ENCODE measurements at regions not wholly inside any gene's neighbourhood (a gene's known extent, or its start where the extent isn't known, plus 50 kb on each side); places are given as distances from the start of the nearest gene placed in this dataset.

DNA sequence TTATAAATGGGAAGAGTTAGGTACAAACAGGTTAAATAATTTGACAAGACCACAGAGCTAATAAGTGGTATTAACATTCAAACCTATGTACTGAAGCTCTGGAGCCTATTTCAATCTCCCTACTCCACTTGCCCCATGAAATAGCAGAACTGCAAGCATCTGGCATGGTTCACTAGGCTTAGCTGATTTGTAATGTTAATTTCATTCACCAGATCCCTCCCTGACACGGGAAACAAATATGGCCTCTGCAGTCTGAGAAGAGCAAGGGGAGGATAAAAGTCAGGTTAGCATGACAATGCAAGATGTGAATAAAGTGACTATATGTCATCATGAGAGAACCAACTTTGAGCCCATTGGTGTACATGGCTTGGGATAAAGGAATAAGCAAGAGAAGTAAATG is 428.8 kb downstream of the BRINP1 start:
- Mint-ChIP-seq H3K4me1 (no peaks in the 10 kb centered on the region), H3K4me3 (no peak overlapping the region), H3K27ac (no peak overlapping the region), H3K36me3 (no peaks in the 10 kb centered on the region), H3K27me3 (no peaks in the 10 kb centered on the region), H3K9me3 (peaks cover 5 to 9% (median 8%) of the 10 kb centered on the region in 3 donors)
- no CpG with 5 or more reads among the region's 1 CpG for WGBS (ENCODE audit: insufficient coverage)
- ATAC-seq (replicated peaks in 1 of 4) (no peak), DNase-seq (no peak)
- no peak overlapping the region for H3K27ac ChIP-seq (ENCODE audit: low read length)
- H3K4me1 ChIP-seq (ENCODE audit: control insufficient read depth in 1 of 2, extremely low read depth in 1 of 2, insufficient read depth in 2 of 2, low read length in 2 of 2), result no peaks in the 10 kb centered on the region
- no peaks in the 10 kb centered on the region for H3K9me3 ChIP-seq
- POLR2A ChIA-PET, result no interaction called here
- no peak overlapping the region for H3K4me3 ChIP-seq (ENCODE audit: control insufficient read depth in 1 of 2, extremely low read depth in 1 of 2, low read length in 1 of 2)
- H3K36me3 ChIP-seq (ENCODE audit: control insufficient read depth in 2 of 2, extremely low read depth in 1 of 2, insufficient read depth in 1 of 2, low read length in 1 of 2), result no peaks in the 10 kb centered on the region
- H3K27me3 ChIP-seq (replicated peaks in 1 of 2; ENCODE audit: control insufficient read depth in 2 of 2, extremely low read depth in 1 of 2, insufficient read depth in 2 of 2, low read length in 1 of 2), result no peaks in the 10 kb centered on the region
- CTCF ChIA-PET, result no interaction called here

DNA sequence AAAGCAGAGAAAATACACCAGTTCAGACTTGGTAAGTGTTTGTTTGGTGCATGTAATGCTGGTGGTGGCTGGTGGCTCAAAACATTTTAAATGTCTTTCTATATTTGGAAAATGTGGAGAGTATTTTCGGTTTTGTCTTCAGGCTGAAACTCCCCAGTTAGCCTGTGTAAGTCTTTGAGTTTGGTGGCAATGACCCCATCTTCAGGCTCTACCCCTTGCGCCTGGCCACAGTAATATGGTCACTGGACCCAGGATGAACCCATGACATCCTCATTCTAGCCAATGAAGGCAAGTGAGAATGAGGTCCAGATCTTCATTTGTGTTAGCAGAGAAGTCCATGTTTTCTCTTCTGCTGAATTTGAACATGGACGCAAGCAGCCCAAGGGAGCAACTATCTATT is 422.6 kb downstream of the BRINP1 start:
- Mint-ChIP-seq H3K36me3 (no peaks in the 10 kb centered on the region), H3K9me3 (peaks cover 0 to 4% (median 4%) of the 10 kb centered on the region in 3 donors), H3K27me3 (no peaks in the 10 kb centered on the region), H3K4me1 (no peaks in the 10 kb centered on the region), H3K27ac (no peak overlapping the region), H3K4me3 (no peak overlapping the region)
- ChIA-PET POLR2A (no interaction called here), CTCF (no interaction called here)
- no peaks in the 10 kb centered on the region for H3K4me1 ChIP-seq (ENCODE audit: control insufficient read depth in 1 of 2, extremely low read depth in 1 of 2, insufficient read depth in 2 of 2, low read length in 2 of 2)
- no peaks in the 10 kb centered on the region for H3K27me3 ChIP-seq (replicated peaks in 1 of 2; ENCODE audit: control insufficient read depth in 2 of 2, extremely low read depth in 1 of 2, insufficient read depth in 2 of 2, low read length in 1 of 2)
- no CpG with 5 or more reads among the region's 3 CpGs for WGBS (ENCODE audit: insufficient coverage)
- no peaks in the 10 kb centered on the region for H3K9me3 ChIP-seq
- no peak for ATAC-seq (replicated peaks in 1 of 4)
- DNase-seq, result no peak
- H3K4me3 ChIP-seq (ENCODE audit: control insufficient read depth in 1 of 2, extremely low read depth in 1 of 2, low read length in 1 of 2), result no peak overlapping the region
- no peak overlapping the region for H3K27ac ChIP-seq (ENCODE audit: low read length)
- H3K36me3 ChIP-seq (ENCODE audit: control insufficient read depth in 2 of 2, extremely low read depth in 1 of 2, insufficient read depth in 1 of 2, low read length in 1 of 2), result no peaks in the 10 kb centered on the region

GRCh38 chr9:118954857-118955256 is 414.4 kb downstream of the BRINP1 start:
- Mint-ChIP-seq H3K27ac (no peak overlapping the region), H3K4me1 (no peaks in the 10 kb centered on the region)

GRCh38 chr9:118957585-118957984 is 411.6 kb downstream of the BRINP1 start:
- H3K27me3 ChIP-seq (replicated peaks in 1 of 2; ENCODE audit: control insufficient read depth in 2 of 2, extremely low read depth in 1 of 2, insufficient read depth in 2 of 2, low read length in 1 of 2), result no peaks in the 10 kb centered on the region
- H3K27ac ChIP-seq (ENCODE audit: low read length), result no peak overlapping the region
- H3K4me3 ChIP-seq (ENCODE audit: control insufficient read depth in 1 of 2, extremely low read depth in 1 of 2, low read length in 1 of 2), result no peak overlapping the region
- ChIA-PET POLR2A (no interaction called here), CTCF (no interaction called here)
- Mint-ChIP-seq H3K4me3 (no peak overlapping the region), H3K27ac (no peak overlapping the region), H3K27me3 (no peaks in the 10 kb centered on the region), H3K36me3 (no peaks in the 10 kb centered on the region), H3K9me3 (peaks cover 0 to 11% (median 5%) of the 10 kb centered on the region in 3 donors), H3K4me1 (no peaks in the 10 kb centered on the region)
- ATAC-seq (replicated peaks in 1 of 4) (no peak), DNase-seq (no peak)
- no peaks in the 10 kb centered on the region for H3K36me3 ChIP-seq (ENCODE audit: control insufficient read depth in 2 of 2, extremely low read depth in 1 of 2, insufficient read depth in 1 of 2, low read length in 1 of 2)
- WGBS (ENCODE audit: insufficient coverage), result no CpG with 5 or more reads among the region's 3 CpGs
- H3K4me1 ChIP-seq (ENCODE audit: control insufficient read depth in 1 of 2, extremely low read depth in 1 of 2, insufficient read depth in 2 of 2, low read length in 2 of 2), result no peaks in the 10 kb centered on the region
- H3K9me3 ChIP-seq, result no peaks in the 10 kb centered on the region

More at GRCh38 chr9:118954857-118955256, 414.4 kb downstream of the BRINP1 start:
- 77% methylated on average over 2 of the region's 2 CpGs for WGBS (ENCODE audit: insufficient coverage)
- H3K9me3 Mint-ChIP-seq, result peaks cover 2 to 16% (median 5%) of the 10 kb centered on the region in 3 donors
- no peaks in the 10 kb centered on the region for H3K4me1 ChIP-seq (ENCODE audit: control insufficient read depth in 1 of 2, extremely low read depth in 1 of 2, insufficient read depth in 2 of 2, low read length in 2 of 2)
- ChIA-PET POLR2A (no interaction called here), CTCF (interaction anchor here in 1 of 2 donors (0.6 kb wide), 1 partner anchor 11 kb away, joined by 3 read pairs; no protein-coding TSS in a partner anchor)
- no peak overlapping the region for H3K4me3 ChIP-seq (ENCODE audit: control insufficient read depth in 1 of 2, extremely low read depth in 1 of 2, low read length in 1 of 2)
- H3K4me3 Mint-ChIP-seq, result no peak overlapping the region
- no peak overlapping the region for H3K27ac ChIP-seq (ENCODE audit: low read length)
- no peaks in the 10 kb centered on the region for H3K36me3 Mint-ChIP-seq
- no peaks in the 10 kb centered on the region for H3K9me3 ChIP-seq
- DNase-seq (no peak), ATAC-seq (replicated peaks in 1 of 4) (no peak)
- H3K27me3 ChIP-seq (replicated peaks in 1 of 2; ENCODE audit: control insufficient read depth in 2 of 2, extremely low read depth in 1 of 2, insufficient read depth in 2 of 2, low read length in 1 of 2), result no peaks in the 10 kb centered on the region
- H3K36me3 ChIP-seq (ENCODE audit: control insufficient read depth in 2 of 2, extremely low read depth in 1 of 2, insufficient read depth in 1 of 2, low read length in 1 of 2), result no peaks in the 10 kb centered on the region
- no peaks in the 10 kb centered on the region for H3K27me3 Mint-ChIP-seq

GRCh38 chr9:118959366-118959765 is 409.9 kb downstream of the BRINP1 start:
- DNase-seq, result no peak
- H3K9me3 Mint-ChIP-seq, result peaks cover under 1 to 13% (median 12%) of the 10 kb centered on the region in 3 donors
- 71% methylated on average over 3 of the region's 5 CpGs for WGBS (ENCODE audit: insufficient coverage)
- Histone ChIP-seq H3K4me1 (ENCODE audit: control insufficient read depth in 1 of 2, extremely low read depth in 1 of 2, insufficient read depth in 2 of 2, low read length in 2 of 2) (no peaks in the 10 kb centered on the region), H3K9me3 (no peaks in the 10 kb centered on the region), H3K27ac (ENCODE audit: low read length) (no peak overlapping the region), H3K4me3 (ENCODE audit: control insufficient read depth in 1 of 2, extremely low read depth in 1 of 2, low read length in 1 of 2) (no peak overlapping the region), H3K27me3 (replicated peaks in 1 of 2; ENCODE audit: control insufficient read depth in 2 of 2, extremely low read depth in 1 of 2, insufficient read depth in 2 of 2, low read length in 1 of 2) (no peaks in the 10 kb centered on the region), H3K36me3 (ENCODE audit: control insufficient read depth in 2 of 2, extremely low read depth in 1 of 2, insufficient read depth in 1 of 2, low read length in 1 of 2) (no peaks in the 10 kb centered on the region)
- H3K27ac Mint-ChIP-seq, result no peak overlapping the region
- H3K4me3 Mint-ChIP-seq, result no peak overlapping the region
- no peaks in the 10 kb centered on the region for H3K4me1 Mint-ChIP-seq
- no peaks in the 10 kb centered on the region for H3K27me3 Mint-ChIP-seq
- ATAC-seq (replicated peaks in 1 of 4), result no peak
- POLR2A ChIA-PET, result no interaction called here
- CTCF ChIA-PET, result interaction anchor here in 1 of 2 donors (0.7 kb wide), 1 partner anchor 29 kb away, joined by 5 read pairs; no protein-coding TSS in a partner anchor
- no peaks in the 10 kb centered on the region for H3K36me3 Mint-ChIP-seq

DNA sequence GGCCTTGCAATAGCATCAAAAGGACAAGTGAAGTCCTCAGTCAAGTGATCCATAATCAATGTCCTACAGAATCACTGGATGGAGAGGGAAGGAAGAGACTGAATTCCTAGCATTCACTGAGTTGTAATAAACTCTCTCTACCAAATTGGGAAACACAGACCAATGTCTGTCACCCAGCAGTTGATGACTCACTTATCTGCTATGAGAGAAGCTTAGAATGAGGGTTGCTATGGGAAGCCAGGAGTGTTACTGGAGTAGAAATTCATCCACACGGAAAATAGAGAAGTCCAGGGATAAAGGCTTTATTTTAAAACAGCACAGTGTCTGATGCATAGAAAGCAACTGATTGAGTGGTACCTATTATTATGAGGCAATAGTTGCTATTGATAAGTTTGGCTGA is 407.4 kb downstream of the BRINP1 start:
- Mint-ChIP-seq H3K27me3 (no peaks in the 10 kb centered on the region), H3K4me1 (no peaks in the 10 kb centered on the region), H3K36me3 (no peaks in the 10 kb centered on the region), H3K9me3 (peaks cover 6 to 9% (median 7%) of the 10 kb centered on the region in 3 donors), H3K4me3 (no peak overlapping the region), H3K27ac (no peak overlapping the region)
- ChIA-PET POLR2A (no interaction called here), CTCF (no interaction called here)
- no peak for ATAC-seq (replicated peaks in 1 of 4)
- no peak for DNase-seq
- Histone ChIP-seq H3K9me3 (no peaks in the 10 kb centered on the region), H3K36me3 (ENCODE audit: control insufficient read depth in 2 of 2, extremely low read depth in 1 of 2, insufficient read depth in 1 of 2, low read length in 1 of 2) (no peaks in the 10 kb centered on the region), H3K4me3 (ENCODE audit: control insufficient read depth in 1 of 2, extremely low read depth in 1 of 2, low read length in 1 of 2) (no peak overlapping the region), H3K4me1 (ENCODE audit: control insufficient read depth in 1 of 2, extremely low read depth in 1 of 2, insufficient read depth in 2 of 2, low read length in 2 of 2) (no peaks in the 10 kb centered on the region), H3K27me3 (replicated peaks in 1 of 2; ENCODE audit: control insufficient read depth in 2 of 2, extremely low read depth in 1 of 2, insufficient read depth in 2 of 2, low read length in 1 of 2) (no peaks in the 10 kb centered on the region), H3K27ac (ENCODE audit: low read length) (no peak overlapping the region)
- no CpG with 5 or more reads among the region's 1 CpG for WGBS (ENCODE audit: insufficient coverage)

GRCh38 chr9:118962426-118962825 is 406.8 kb downstream of the BRINP1 start:
- ChIA-PET CTCF (no interaction called here), POLR2A (interaction anchor here in 1 of 2 donors (0.6 kb wide), 1 partner anchor 921 kb away, joined by 5 read pairs; no protein-coding TSS in a partner anchor)
- H3K4me3 Mint-ChIP-seq, result no peak overlapping the region
- H3K4me3 ChIP-seq (ENCODE audit: control insufficient read depth in 1 of 2, extremely low read depth in 1 of 2, low read length in 1 of 2), result no peak overlapping the region
- H3K4me1 ChIP-seq (ENCODE audit: control insufficient read depth in 1 of 2, extremely low read depth in 1 of 2, insufficient read depth in 2 of 2, low read length in 2 of 2), result no peaks in the 10 kb centered on the region
- no peak for DNase-seq
- no peaks in the 10 kb centered on the region for H3K9me3 ChIP-seq
- H3K27me3 Mint-ChIP-seq, result no peaks in the 10 kb centered on the region
- no peak for ATAC-seq (replicated peaks in 1 of 4)
- no peaks in the 10 kb centered on the region for H3K36me3 Mint-ChIP-seq
- H3K4me1 Mint-ChIP-seq, result no peaks in the 10 kb centered on the region
- H3K27ac Mint-ChIP-seq, result no peak overlapping the region
- peaks cover 6 to 9% (median 7%) of the 10 kb centered on the region in 3 donors for H3K9me3 Mint-ChIP-seq
- H3K27me3 ChIP-seq (replicated peaks in 1 of 2; ENCODE audit: control insufficient read depth in 2 of 2, extremely low read depth in 1 of 2, insufficient read depth in 2 of 2, low read length in 1 of 2), result no peaks in the 10 kb centered on the region
- no peaks in the 10 kb centered on the region for H3K36me3 ChIP-seq (ENCODE audit: control insufficient read depth in 2 of 2, extremely low read depth in 1 of 2, insufficient read depth in 1 of 2, low read length in 1 of 2)
- 20% methylated on average over 1 of the region's 3 CpGs for WGBS (ENCODE audit: insufficient coverage)
- no peak overlapping the region for H3K27ac ChIP-seq (ENCODE audit: low read length)

Measured in T-cell (primary cell).